ENCODE measurements at regions not wholly inside any gene's neighbourhood (a gene's known extent, or its start where the extent isn't known, plus 50 kb on each side); places are given as distances from the start of the nearest gene placed in this dataset.

- TF ChIP-seq EZH2 (IDR thresholded peaks at IDR 0.05; ENCODE audit: insufficient read depth, poor library complexity, severe bottlenecking) (no peak), EZH2phosphoT487 (IDR thresholded peaks at IDR 0.05; ENCODE audit: insufficient read depth, low read depth) (no peak)
These were observed 181.2 kb upstream of the SPOCK3 start for GRCh38 chr4:167415461-167415860.
